PFSK-1 (cell line): ENCODE measurements at regions not wholly inside any gene's neighbourhood (a gene's known extent, or its start where the extent isn't known, plus 50 kb on each side); places are given as distances from the start of the nearest gene placed in this dataset.
A peak's percentile ranks its signal among the peaks of the same experiment; 100 is the strongest.

Experiments used
- FOXP2 ChIP-seq: optimal IDR thresholded peaks from 2 replicates; pipeline ENCODE3; 2011; ENCODE audit warnings: borderline replicate concordance, control low read depth, inconsistent platforms; ENCODE audit not compliant: insufficient read depth; ENCODE audit errors: extremely low read length, extremely low read depth
- POLR2AphosphoS5 ChIP-seq: IDR thresholded peaks from 2 replicates; pipeline ENCODE4 v1.6.1; 2012; ENCODE audit warnings: low read depth, mild to moderate bottlenecking, control low read depth, low read length, moderate library complexity
- SIN3A ChIP-seq: IDR thresholded peaks from 2 replicates; pipeline ENCODE4 v1.6.1; 2012; ENCODE audit warnings: mild to moderate bottlenecking, low read length, moderate library complexity, borderline replicate concordance; ENCODE audit not compliant: insufficient read depth
- TAF1 ChIP-seq: IDR thresholded peaks from 2 replicates; pipeline ENCODE4 v1.6.1; 2012; ENCODE audit warnings: low read length, control low read depth, borderline replicate concordance; ENCODE audit not compliant: insufficient read depth
- TF ChIP-seq, protein P1 (sequence below), 2 experiments: IDR thresholded peaks; 2 replicates each; pipeline versions ENCODE4 v1.6.1 to v1.8.0; 2011 to 2012; ENCODE audit warnings: low read depth in 2 of 2, low read length in 2 of 2, control low read depth in 1 of 2, inconsistent platforms in 1 of 2, mild to moderate bottlenecking in 1 of 2, moderate library complexity in 1 of 2; ENCODE audit not compliant: insufficient read depth in 1 of 2

DNA sequence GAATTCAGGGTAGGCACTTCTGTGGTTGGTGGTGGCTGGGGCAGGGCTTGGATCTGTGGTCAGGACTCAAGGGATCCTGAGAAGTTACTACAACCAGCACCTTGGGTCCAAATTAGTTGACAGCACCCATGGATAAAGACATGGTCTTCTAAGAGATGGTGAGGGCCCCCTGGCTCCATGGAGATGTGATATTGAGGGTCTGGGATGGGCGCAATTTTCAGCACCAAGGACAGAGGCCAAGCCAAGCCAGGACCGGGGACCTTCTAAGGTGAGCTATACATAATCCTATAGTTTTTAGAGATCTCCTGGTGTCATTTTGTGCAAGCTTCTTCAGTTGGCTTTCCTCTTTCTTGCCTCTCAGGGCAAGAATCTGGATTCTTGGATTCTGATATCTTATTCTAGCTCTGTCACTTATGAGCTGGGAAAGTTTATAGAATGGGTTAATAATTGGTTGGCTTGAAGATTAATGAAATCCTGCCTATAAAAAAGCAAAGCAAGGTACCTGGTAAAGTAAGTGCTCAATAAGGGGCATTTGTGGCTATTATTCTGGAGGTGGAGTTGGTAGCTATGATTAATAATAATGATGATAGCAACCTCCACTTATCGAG is 130.1 kb upstream of the LHX5 start:
- no peak for TF ChIP-seq SIN3A
- TF ChIP-seq, protein P1, sequence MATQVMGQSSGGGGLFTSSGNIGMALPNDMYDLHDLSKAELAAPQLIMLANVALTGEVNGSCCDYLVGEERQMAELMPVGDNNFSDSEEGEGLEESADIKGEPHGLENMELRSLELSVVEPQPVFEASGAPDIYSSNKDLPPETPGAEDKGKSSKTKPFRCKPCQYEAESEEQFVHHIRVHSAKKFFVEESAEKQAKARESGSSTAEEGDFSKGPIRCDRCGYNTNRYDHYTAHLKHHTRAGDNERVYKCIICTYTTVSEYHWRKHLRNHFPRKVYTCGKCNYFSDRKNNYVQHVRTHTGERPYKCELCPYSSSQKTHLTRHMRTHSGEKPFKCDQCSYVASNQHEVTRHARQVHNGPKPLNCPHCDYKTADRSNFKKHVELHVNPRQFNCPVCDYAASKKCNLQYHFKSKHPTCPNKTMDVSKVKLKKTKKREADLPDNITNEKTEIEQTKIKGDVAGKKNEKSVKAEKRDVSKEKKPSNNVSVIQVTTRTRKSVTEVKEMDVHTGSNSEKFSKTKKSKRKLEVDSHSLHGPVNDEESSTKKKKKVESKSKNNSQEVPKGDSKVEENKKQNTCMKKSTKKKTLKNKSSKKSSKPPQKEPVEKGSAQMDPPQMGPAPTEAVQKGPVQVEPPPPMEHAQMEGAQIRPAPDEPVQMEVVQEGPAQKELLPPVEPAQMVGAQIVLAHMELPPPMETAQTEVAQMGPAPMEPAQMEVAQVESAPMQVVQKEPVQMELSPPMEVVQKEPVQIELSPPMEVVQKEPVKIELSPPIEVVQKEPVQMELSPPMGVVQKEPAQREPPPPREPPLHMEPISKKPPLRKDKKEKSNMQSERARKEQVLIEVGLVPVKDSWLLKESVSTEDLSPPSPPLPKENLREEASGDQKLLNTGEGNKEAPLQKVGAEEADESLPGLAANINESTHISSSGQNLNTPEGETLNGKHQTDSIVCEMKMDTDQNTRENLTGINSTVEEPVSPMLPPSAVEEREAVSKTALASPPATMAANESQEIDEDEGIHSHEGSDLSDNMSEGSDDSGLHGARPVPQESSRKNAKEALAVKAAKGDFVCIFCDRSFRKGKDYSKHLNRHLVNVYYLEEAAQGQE (IDR thresholded peaks at IDR 0.05; ENCODE audit: insufficient read depth in 1 of 2, low read depth in 2 of 2, low read length in 2 of 2) = peak; percentile 90 to 99

DNA sequence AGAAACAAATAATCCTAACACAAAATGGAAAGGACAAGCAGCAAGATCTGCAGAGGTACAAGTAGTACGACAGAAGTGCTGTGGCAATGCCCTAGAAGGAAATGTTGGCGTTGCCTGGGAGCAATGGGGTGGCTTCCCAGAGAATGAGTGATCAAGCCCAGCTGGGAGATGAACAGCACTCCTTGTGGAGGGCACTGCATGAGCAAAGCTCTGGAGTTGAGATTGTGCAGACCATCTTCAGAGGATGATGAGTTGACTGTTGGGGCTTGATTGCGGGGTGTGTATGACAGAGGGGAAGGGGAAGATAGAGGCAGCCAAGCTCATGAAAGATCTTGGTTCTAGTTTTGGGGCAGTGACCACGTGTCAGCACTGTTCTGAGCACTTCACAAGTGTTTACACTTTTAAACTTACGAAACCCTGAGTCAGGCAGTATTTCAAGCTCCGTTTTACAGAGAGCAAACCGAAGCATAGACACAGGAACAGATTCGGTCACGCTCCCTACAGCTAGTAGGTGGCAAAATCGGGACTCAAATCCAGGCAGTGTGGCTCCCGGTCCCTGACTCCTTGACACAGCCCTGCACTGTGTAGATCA is 127.2 kb upstream of the LHX5 start:
- TF ChIP-seq POLR2AphosphoS5 = no peak
- TF ChIP-seq, protein P1 (IDR thresholded peaks at IDR 0.05; ENCODE audit: insufficient read depth in 1 of 2, low read depth in 2 of 2, low read length in 2 of 2) = no peak

DNA sequence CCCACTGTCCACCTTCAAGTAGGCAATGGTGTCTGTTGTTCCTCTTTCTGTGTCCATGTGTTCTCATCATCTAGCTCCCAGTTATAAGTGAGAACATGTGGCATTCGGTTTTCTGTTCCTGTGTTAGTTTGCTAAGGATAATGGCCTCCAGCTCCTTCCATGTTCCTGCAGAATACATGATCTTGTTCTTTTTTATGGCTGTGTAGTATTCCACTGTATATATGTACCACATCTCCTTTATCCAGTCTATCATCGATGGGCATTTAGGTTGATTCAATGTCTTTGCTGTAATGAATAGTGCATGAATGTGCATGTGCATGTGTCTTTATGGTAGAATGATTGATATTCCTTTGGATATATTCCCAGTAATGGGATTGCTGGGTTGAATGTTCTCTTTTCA is 123.3 kb upstream of the LHX5 start:
- TF ChIP-seq POLR2AphosphoS5 (no peak), FOXP2 (no peak), SIN3A (no peak), TAF1 (no peak)
- TF ChIP-seq, protein P1 (IDR thresholded peaks at IDR 0.05; ENCODE audit: insufficient read depth in 1 of 2, low read depth in 2 of 2, low read length in 2 of 2) = no peak

DNA sequence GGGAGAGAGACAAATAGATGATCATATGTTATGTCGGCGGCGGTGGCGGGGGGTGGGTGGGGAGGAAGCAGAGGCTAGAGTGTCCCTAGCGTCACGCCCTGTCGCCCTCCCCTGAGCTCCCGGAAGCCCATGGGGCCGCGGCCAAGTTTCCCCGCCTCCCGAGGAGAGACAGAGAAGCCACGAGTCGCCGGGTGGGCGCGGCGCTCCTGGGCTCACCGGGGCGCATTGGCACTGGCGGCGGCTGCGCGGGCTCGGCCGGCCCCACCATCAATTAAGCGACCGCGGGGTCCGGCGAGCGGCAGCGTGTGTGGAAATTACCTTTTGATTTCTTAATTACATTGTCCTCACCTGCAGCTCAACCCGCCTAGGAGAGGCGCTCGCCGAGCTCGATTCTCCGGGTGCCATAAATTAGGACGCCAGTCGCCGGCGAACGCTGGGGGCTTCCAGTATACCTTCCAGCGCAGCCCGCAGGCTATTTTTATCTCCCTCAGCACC is 119.9 kb upstream of the LHX5 start:
- TF ChIP-seq SIN3A (no peak), FOXP2 (no peak), TAF1 (no peak), POLR2AphosphoS5 (no peak)
- TF ChIP-seq, protein P1 (IDR thresholded peaks at IDR 0.05; ENCODE audit: insufficient read depth in 1 of 2, low read depth in 2 of 2, low read length in 2 of 2) = no peak

- no peak for TF ChIP-seq SIN3A
- TF ChIP-seq TAF1 = no peak
- no peak for TF ChIP-seq POLR2AphosphoS5
Measured at GRCh38 chr12:113589437-113589836, 117.8 kb upstream of the LHX5 start.
